ENCODE measurements at regions not wholly inside any gene's neighbourhood (a gene's known extent, or its start where the extent isn't known, plus 50 kb on each side); places are given as distances from the start of the nearest gene placed in this dataset.

DNA sequence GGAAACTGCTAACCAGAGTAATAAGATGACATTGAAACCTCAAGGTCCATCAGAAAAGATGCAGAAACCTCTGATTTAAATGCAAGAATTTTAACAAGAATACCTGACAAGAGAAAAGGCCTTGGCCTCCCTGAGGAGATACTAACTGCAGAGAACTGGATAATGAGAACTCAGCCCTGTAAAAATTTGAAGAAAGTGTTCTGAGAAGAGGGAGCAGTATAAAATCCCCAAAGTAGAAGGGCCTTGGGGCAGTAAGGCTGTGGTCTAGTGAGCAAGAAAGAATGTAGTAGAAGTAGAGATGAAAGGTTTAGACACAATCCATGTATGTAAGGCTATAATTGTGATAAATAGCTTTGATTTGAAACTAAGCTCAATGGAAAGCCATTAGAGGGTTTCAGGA, 394.1 kb downstream of the ZBBX start:
- H3K23ac ChIP-seq (ENCODE audit: low read depth, low read length): no peak overlapping the region
- ChIA-PET POLR2A (ENCODE audit: unreplicated experiment) (no interaction called here), CTCF (interaction anchor here (0.7 kb wide), 1 partner anchor 66 kb away, joined by 4 read pairs; no protein-coding TSS in a partner anchor)
- H2BK120ac ChIP-seq (ENCODE audit: low read depth, low read length): no peak overlapping the region
- BruUV-seq (replicated peaks): no TSS peak
- no peak overlapping the region for H3K4me3 ChIP-seq (ENCODE audit: insufficient read depth, low read depth, low read length)
- no peak overlapping the region for H2AK9ac ChIP-seq (replicated peaks; ENCODE audit: low read depth, low read length, poor library complexity)
- H2BK20ac ChIP-seq (ENCODE audit: low read depth, low read length): no peak overlapping the region
- H4K8ac ChIP-seq (ENCODE audit: low read depth in 2 of 2, low read length in 2 of 2): no peak overlapping the region
- no peak overlapping the region for H3K4ac ChIP-seq (ENCODE audit: low read depth, low read length)
- intact Hi-C loops (cut with micrococcal nuclease): no loop called here
- no peak overlapping the region for H4K91ac ChIP-seq (ENCODE audit: insufficient read depth, low read depth, low read length)
- H3K36me3 ChIP-seq (ENCODE audit: control insufficient read depth, insufficient read depth, low read length): no peaks in the 10 kb centered on the region
- no peak overlapping the region for H3K27ac ChIP-seq (ENCODE audit: insufficient read depth, low read length)
- H3K79me1 ChIP-seq (ENCODE audit: low read depth in 1 of 2, low read length in 2 of 2): no peaks in the 10 kb centered on the region
- H4K20me1 ChIP-seq (ENCODE audit: insufficient read depth, low read length): no peaks in the 10 kb centered on the region
- DNase-seq: no peak
- dilution Hi-C loops (cut with HindIII; ENCODE audit: low sequenced_read_pairs, unreplicated experiment): no loop called here
- H3K4me1 ChIP-seq (ENCODE audit: control insufficient read depth, insufficient read depth, low read length): no peaks in the 10 kb centered on the region
- no peak overlapping the region for H2BK5ac ChIP-seq (ENCODE audit: low read depth, low read length, poor library complexity, severe bottlenecking)
- no peak for TF ChIP-seq MXI1 (IDR thresholded peaks at IDR 0.05; ENCODE audit: borderline replicate concordance, low read depth, low read length)
- no peak for TF ChIP-seq POLR2A (IDR thresholded peaks at IDR 0.05; ENCODE audit: low read depth, low read length)
- no peak for TF ChIP-seq RAD21 (IDR thresholded peaks at IDR 0.05; ENCODE audit: low read length)
- TF ChIP-seq RCOR1 (IDR thresholded peaks at IDR 0.05; ENCODE audit: insufficient replicate concordance, low read length): no peak
- TF ChIP-seq NFE2L2 (IDR thresholded peaks at IDR 0.05; ENCODE audit: low read depth, low read length): no peak
- TF ChIP-seq CHD1 (IDR thresholded peaks at IDR 0.05; ENCODE audit: low read depth, low read length): no peak
- no peak for TF ChIP-seq SMC3 (IDR thresholded peaks at IDR 0.05; ENCODE audit: low read depth, low read length)
- no peak for TF ChIP-seq FOS (IDR thresholded peaks at IDR 0.05; ENCODE audit: low read depth, low read length)
- TF ChIP-seq USF2 (IDR thresholded peaks at IDR 0.05; ENCODE audit: low read depth, low read length): no peak
- no peak for TF ChIP-seq RFX5 (IDR thresholded peaks at IDR 0.05; ENCODE audit: low read depth, low read length)
- no peak for TF ChIP-seq ELK1 (IDR thresholded peaks at IDR 0.05; ENCODE audit: borderline replicate concordance, low read depth, low read length)
- no peak for TF ChIP-seq MAZ (IDR thresholded peaks at IDR 0.05; ENCODE audit: borderline replicate concordance, low read depth, low read length)
- no peak for TF ChIP-seq BHLHE40 (IDR thresholded peaks at IDR 0.05; ENCODE audit: low read depth, low read length)
- TF ChIP-seq MAFK (IDR thresholded peaks at IDR 0.05; ENCODE audit: low read depth, low read length): no peak
- TF ChIP-seq CEBPB (IDR thresholded peaks at IDR 0.05; ENCODE audit: low read depth, low read length): no peak
- TF ChIP-seq, protein P1, sequence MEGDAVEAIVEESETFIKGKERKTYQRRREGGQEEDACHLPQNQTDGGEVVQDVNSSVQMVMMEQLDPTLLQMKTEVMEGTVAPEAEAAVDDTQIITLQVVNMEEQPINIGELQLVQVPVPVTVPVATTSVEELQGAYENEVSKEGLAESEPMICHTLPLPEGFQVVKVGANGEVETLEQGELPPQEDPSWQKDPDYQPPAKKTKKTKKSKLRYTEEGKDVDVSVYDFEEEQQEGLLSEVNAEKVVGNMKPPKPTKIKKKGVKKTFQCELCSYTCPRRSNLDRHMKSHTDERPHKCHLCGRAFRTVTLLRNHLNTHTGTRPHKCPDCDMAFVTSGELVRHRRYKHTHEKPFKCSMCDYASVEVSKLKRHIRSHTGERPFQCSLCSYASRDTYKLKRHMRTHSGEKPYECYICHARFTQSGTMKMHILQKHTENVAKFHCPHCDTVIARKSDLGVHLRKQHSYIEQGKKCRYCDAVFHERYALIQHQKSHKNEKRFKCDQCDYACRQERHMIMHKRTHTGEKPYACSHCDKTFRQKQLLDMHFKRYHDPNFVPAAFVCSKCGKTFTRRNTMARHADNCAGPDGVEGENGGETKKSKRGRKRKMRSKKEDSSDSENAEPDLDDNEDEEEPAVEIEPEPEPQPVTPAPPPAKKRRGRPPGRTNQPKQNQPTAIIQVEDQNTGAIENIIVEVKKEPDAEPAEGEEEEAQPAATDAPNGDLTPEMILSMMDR (conservative IDR thresholded peaks at IDR 0.05; ENCODE audit: low read depth, low read length): no peak
- H3K18ac ChIP-seq (ENCODE audit: low read depth, low read length): no peak overlapping the region
- H2AFZ ChIP-seq (replicated peaks; ENCODE audit: low read length, poor library complexity): no peak overlapping the region
- H3K14ac ChIP-seq (replicated peaks; ENCODE audit: low read depth, low read length): no peak overlapping the region
- in situ Hi-C loops (cut with MboI; ENCODE audit: low sequenced_read_pairs): no loop called here
- H3K56ac ChIP-seq (ENCODE audit: extremely low read depth, insufficient read depth, low read length): no peak overlapping the region
- H4K5ac ChIP-seq (ENCODE audit: low read depth, low read length): no peak overlapping the region
- no peak overlapping the region for H2BK15ac ChIP-seq (ENCODE audit: low read depth, low read length)
- H3K9ac ChIP-seq (ENCODE audit: low read depth, low read length): no peak overlapping the region
- peaks cover 6% of the 10 kb centered on the region for H3K9me3 ChIP-seq (ENCODE audit: control insufficient read depth, insufficient read depth, low read length)
- H2AK5ac ChIP-seq (ENCODE audit: low read depth, low read length): no peak overlapping the region
- H3K27me3 ChIP-seq (ENCODE audit: control insufficient read depth, insufficient read depth, low read length): no peaks in the 10 kb centered on the region
- no peaks in the 10 kb centered on the region for H3K9me1 ChIP-seq (ENCODE audit: insufficient read depth, low read length)
- no peak overlapping the region for H3K4me2 ChIP-seq (ENCODE audit: low read depth, low read length)
- no peak for ATAC-seq (ENCODE audit: low read depth)

All from IMR-90 (cell line).